Heart right ventricle (tissue), 16 donors: ENCODE measurements at regions not wholly inside any gene's neighbourhood (a gene's known extent, or its start where the extent isn't known, plus 50 kb on each side); places are given as distances from the start of the nearest gene placed in this dataset.

Source experiments
- ATAC-seq, 8 donors: fragments of 200-7000 bp; cut with Tn5 transposase; one replicate each; pipeline ENCODE4 v1.9.1; 2020; ENCODE audit warnings: mild to moderate bottlenecking in 8 of 8, moderate library complexity in 8 of 8, moderate number of reproducible peaks in 1 of 8
- DNase-seq, 2 donors: peaks; one replicate each; pipeline ENCODE4 v3.0.0-alpha.2; 2020
- H3K27ac ChIP-seq, 10 donors: fragments of 200-600 bp; sonication (generic) in 2 of 10; one replicate each; pipeline versions ENCODE4 v1.5.0 to v1.8.0; 2020 to 2022; ENCODE audit warnings: mild to moderate bottlenecking in 3 of 10
- H3K27me3 ChIP-seq, 7 donors: fragments of 200-600 bp; one replicate each; pipeline ENCODE4 v1.8.0; 2021 to 2022; ENCODE audit warnings: mild to moderate bottlenecking in 2 of 7
- H3K36me3 ChIP-seq, 9 donors: fragments of 200-600 bp; sonication (generic) in 1 of 9; one replicate each; pipeline versions ENCODE4 v1.5.0 to v1.8.0; 2020 to 2022; ENCODE audit warnings: mild to moderate bottlenecking in 2 of 9
- H3K4me1 ChIP-seq, 9 donors: fragments of 200-600 bp; sonication (generic) in 1 of 9; one replicate each; pipeline versions ENCODE4 v1.5.0 to v1.8.0; 2020 to 2022; ENCODE audit warnings: mild to moderate bottlenecking in 4 of 9
- H3K4me3 ChIP-seq, 10 donors: fragments of 200-600 bp; sonication (generic) in 2 of 10; one replicate each; pipeline versions ENCODE4 v1.5.0 to v1.8.0; 2020 to 2022; ENCODE audit warnings: mild to moderate bottlenecking in 7 of 10, moderate library complexity in 2 of 10
- H3K9me3 ChIP-seq, 11 donors: fragments of 200-600 bp in 10 of 11; sonication (generic) in 2 of 11; one replicate each; pipeline versions ENCODE4 v1.5.0 to v1.8.0; 2013 to 2022; ENCODE audit warnings: mild to moderate bottlenecking in 2 of 11, control low read depth in 1 of 11, moderate library complexity in 1 of 11
- CTCF ChIP-seq, 9 donors: fragments of 200-600 bp; sonication (generic) in 2 of 9; IDR thresholded peaks; one replicate each; pipeline versions ENCODE4 v1.5.0 to v1.8.0; 2021 to 2022; ENCODE audit warnings: antibody characterized with exemption in 9 of 9, mild to moderate bottlenecking in 5 of 9, moderate library complexity in 1 of 9
- WGBS, 2 donors: extraction: QIAGEN DNeasy Blood & Tissue Kit; methylation state at CpG; one replicate each; pipeline ENCODE4 v1.1.7; 2013; ENCODE audit warnings: inconsistent platforms in 1 of 2; 5-methylcytosine and 5-hydroxymethylcytosine counted together
- intact Hi-C, 10 donors: fragments of 100-400 bp; cut with DNase I; formaldehyde crosslinking; loops; one replicate each; pipeline versions ENCODE4 v1.11.1 to v1.14.2; 2022
- donor health status: Arrhythmogenic right ventricular cardiomyopathy.
- donor health status: ischemic (EF 13 %, LVEDD 7.1; RV severe dilation, severe dysfunction).
- donor health status: healthy with polysubstance abuse.
- donor health status: DM: no; HTN: yes; CAD: no.
- donor health status: DM: no; HTN: no; CAD: no.
- donor health status: ischemic (EF 25% LVEDD 6.9; RV normal size, moderate dysfunction).
- donor health status: ischemic (EF 25% LVEDD 5.7; RV mildly dilated, moderate dysfunction).
- donor health status: healthy.
- donor health status: DM: yes; HTN: yes; CAD: no.
- donor health status: Ischemic cardiomyopathy.
- donor health status: ischemic (EF 35%, LVEDD 5.7; RV mildly dilated, moderate dysfunction).
- donor health status: nonischemic (EF 11% LVEDD 7.7; RV severe dilation, severe dysfunction).
- donor health status: DM: yes; HTN: yes; CAD: no.
- donor health status: PGD.
- donor health status: ischemic (EF 29% LVEDD 5.4; RV normal size, mild dysfunction).
- donor health status: nonischemic (EF 23%, LVEDD 6.1; RV moderate dilation, normal function).

GRCh38 chr4:166594326-166594946 is 639.9 kb downstream of the SPOCK3 start:
- Histone ChIP-seq H3K27ac (no peak overlapping the region), H3K4me3 (no peak overlapping the region), H3K27me3 (no peaks in the 10 kb centered on the region), H3K9me3 (peaks cover 0 to 30% (median 0%) of the 10 kb centered on the region in 11 donors), H3K36me3 (no peaks in the 10 kb centered on the region), H3K4me1 (no peaks in the 10 kb centered on the region)
- 93 to 95% methylated on average over 1 of the region's 1 CpG for WGBS, 2 donors
- ATAC-seq (peak in 6 of 8 donors; percentile 78 to 93 (median 86)), DNase-seq (peak; percentile 10 to 32)
- intact Hi-C loops, result loop anchor here in 1 of 10 donors (10.0 kb wide), 1 partner anchor 430 kb away; no protein-coding TSS in a partner anchor
- TF ChIP-seq CTCF (IDR thresholded peaks at IDR 0.05), result peak in 7 of 9 donors; percentile 20 to 62 (median 34)

- WGBS, 2 donors, result 80 to 87% methylated on average over 1 of the region's 1 CpG
- DNase-seq (no peak), ATAC-seq (no peak)
- no peaks in the 10 kb centered on the region for H3K27me3 ChIP-seq
- no peaks in the 10 kb centered on the region for H3K36me3 ChIP-seq
- no peaks in the 10 kb centered on the region for H3K4me1 ChIP-seq
- H3K4me3 ChIP-seq, result no peak overlapping the region
- intact Hi-C loops, result no loop called here
- H3K9me3 ChIP-seq, result peaks cover 0 to 19% (median 0%) of the 10 kb centered on the region in 11 donors
- no peak for TF ChIP-seq CTCF (IDR thresholded peaks at IDR 0.05)
- no peak overlapping the region for H3K27ac ChIP-seq
Measured at GRCh38 chr4:166600264-166600663, 634.0 kb downstream of the SPOCK3 start.

GRCh38 chr4:166602068-166602467 is 632.2 kb downstream of the SPOCK3 start:
- no peak for TF ChIP-seq CTCF (IDR thresholded peaks at IDR 0.05)
- DNase-seq (no peak), ATAC-seq (no peak)
- 84 to 88% methylated on average over 8 of the region's 8 CpGs for WGBS, 2 donors
- H3K4me3 ChIP-seq, result no peak overlapping the region
- no peaks in the 10 kb centered on the region for H3K4me1 ChIP-seq
- H3K27ac ChIP-seq, result no peak overlapping the region
- H3K9me3 ChIP-seq, result peaks cover 0 to 4% (median 0%) of the 10 kb centered on the region in 11 donors
- no peaks in the 10 kb centered on the region for H3K27me3 ChIP-seq
- intact Hi-C loops, result no loop called here
- H3K36me3 ChIP-seq, result no peaks in the 10 kb centered on the region

- ATAC-seq (no peak), DNase-seq (no peak)
- Histone ChIP-seq H3K27ac (no peak overlapping the region), H3K9me3 (peaks cover 0 to 6% (median 0%) of the 10 kb centered on the region in 11 donors), H3K36me3 (no peaks in the 10 kb centered on the region), H3K4me3 (no peak overlapping the region), H3K4me1 (no peaks in the 10 kb centered on the region), H3K27me3 (no peaks in the 10 kb centered on the region)
- WGBS, 2 donors, result 72 to 77% methylated on average over 6 of the region's 6 CpGs
- no peak for TF ChIP-seq CTCF (IDR thresholded peaks at IDR 0.05)
- intact Hi-C loops, result no loop called here
Measured at GRCh38 chr4:166622425-166622977, 611.8 kb downstream of the SPOCK3 start.
